HG03558 (cell line): ENCODE measurements at regions not wholly inside any gene's neighbourhood (a gene's known extent, or its start where the extent isn't known, plus 50 kb on each side); places are given as distances from the start of the nearest gene placed in this dataset.

Source experiments
- ATAC-seq: cut with Tn5 transposase; IDR thresholded peaks from one replicate; pipeline ENCODE4 v1.9.1; 2021; ENCODE audit warnings: moderate number of reproducible peaks; ENCODE audit not compliant: unreplicated experiment; ENCODE audit errors: extremely low read depth

DNA sequence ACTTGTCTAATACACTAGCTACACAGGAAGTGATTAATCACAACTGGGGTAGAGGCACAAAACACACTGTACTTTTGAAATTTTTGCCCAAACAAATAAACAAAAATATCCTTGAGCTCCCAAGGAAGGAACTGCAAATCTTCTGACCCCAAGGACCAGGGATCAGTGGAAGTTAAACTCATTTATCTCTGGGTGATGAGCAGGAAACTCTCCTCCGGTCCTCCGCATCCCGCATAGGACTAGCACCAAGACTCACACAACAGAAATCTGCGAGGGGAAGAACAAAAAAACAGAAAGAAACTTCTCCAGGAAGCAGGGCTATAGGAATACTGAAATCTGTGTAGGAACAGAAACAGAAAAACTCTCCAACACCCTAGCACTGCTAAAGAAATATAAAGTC is 650.3 kb downstream of the DCDC2C start:
- no peak for ATAC-seq

- ATAC-seq, result no peak
Measured at GRCh38 chr2:4354164-4354563, 650.8 kb downstream of the DCDC2C start.

- no peak for ATAC-seq
Measured at GRCh38 chr2:4354678-4355077, 651.3 kb downstream of the DCDC2C start.

GRCh38 chr2:4356109-4356508 is 652.7 kb downstream of the DCDC2C start:
- ATAC-seq, result no peak

DNA sequence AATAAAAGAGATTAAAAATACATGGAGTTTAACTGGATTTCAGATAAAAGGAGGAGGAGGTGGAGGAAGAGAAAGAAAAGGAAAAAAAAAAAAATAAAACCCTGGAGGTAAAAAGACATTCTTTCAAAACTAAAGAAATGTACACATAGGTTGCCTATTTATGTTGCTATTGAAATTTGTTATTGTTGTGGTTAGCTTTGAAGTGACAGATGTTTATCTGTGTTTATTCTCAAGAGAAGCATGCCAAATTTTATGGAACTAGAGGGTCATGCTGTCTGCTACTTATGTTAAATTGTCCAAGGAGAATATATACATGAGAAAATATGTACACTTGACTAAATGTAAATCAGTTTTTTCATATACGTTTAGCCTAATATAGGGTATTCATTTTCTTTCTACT is 653.2 kb downstream of the DCDC2C start:
- ATAC-seq, result no peak

GRCh38 chr2:4357121-4357520 is 653.7 kb downstream of the DCDC2C start:
- ATAC-seq, result no peak

GRCh38 chr2:4358837-4359236 is 655.5 kb downstream of the DCDC2C start:
- ATAC-seq, result no peak

DNA sequence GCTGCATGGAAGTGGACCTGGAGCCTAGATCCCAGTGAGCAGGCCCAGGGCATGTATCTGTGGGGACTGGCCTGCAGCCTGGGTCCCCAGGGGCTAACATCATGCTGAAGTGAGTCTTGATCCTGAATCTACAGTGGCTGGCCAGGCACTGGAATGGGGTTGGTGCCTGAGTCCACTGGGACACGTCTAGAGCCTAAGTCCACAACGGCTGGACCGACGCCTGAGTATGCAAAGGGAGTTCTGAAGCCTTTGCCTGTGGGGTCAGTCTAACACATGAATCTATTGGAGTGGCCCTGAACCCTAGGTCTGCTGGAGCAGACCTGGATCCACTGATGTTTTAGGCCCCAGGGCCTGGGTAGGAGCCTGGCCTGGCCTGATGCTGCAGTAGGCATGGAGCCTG is 665.5 kb downstream of the DCDC2C start:
- ATAC-seq, result no peak

DNA sequence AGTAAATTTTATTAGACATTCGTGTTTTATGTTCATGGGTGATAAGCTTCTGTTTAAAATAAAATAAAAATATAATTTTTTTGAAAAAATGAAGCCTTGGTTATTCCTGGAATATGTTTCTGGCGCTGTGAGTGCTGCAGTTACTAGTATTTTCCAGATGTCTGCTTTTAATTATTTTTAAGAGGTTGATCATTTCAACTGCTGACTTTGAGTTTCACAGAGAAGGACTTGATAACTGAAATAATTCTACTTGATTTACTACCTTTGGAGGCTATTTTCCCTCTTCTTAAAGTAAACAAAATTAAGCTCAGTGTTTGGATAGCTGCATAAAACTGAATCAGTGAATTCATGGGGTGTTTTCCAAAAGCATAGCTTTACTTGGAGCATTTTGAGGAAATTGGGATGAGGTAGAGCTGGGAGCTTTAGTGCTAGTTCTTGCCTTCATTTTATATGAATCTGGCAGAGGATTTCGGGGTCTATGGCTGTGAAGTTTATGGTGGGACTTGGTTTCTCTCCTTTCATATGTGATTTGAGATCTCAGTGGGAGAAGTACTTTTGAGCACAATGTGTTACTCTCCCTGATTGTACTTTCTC is 666.5 kb downstream of the DCDC2C start:
- ATAC-seq, result no peak

DNA sequence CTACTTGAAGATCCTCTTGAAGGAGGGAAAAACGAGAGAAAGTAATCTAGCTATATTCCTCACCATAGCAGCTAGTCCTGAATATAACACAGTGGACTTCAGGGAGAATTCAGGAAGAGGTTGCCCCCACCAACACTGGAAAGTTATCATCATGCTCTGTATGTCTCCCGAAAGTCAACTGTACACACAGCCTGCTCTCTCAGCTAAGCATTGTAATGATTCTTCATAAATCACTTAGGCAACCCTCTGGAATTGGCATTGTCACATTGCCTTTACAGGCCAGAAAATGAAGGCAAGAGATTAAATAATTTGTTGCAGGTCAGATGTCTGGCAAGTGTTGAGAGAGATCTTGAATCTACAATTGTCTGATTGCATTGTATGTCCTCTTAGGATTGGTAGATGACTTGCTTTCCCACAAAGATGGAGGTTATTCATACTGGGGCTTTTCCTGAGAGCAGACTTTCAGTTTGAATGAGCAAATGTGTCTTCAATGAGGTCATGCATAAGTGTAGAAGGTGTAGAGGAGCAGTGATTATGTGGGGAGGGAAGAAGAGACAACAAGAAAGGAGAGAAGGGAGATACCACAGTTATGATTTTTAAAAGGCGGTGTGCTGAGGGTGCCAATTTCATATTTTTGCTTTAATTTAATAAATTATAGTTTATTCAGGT is 667.2 kb downstream of the DCDC2C start:
- no peak for ATAC-seq

DNA sequence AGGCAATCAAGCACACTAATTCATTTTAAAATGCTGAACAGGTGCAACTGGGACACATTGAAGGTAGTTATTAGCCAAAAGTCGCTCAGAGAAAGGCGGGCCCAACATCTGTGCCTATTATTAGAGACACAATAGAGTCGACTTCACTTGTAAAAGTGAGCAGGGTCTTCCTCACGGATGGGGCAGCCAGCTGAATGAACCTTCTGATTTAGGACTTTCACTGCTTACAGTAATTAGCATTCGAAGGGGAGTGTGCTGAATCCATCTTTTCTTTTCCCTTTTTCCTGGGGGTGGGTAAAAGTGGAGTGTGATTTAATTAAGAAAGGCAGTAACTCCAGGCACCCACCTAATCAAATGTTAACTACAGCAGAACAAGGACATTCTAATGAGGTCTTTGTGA is 677.7 kb downstream of the DCDC2C start:
- ATAC-seq, result no peak

DNA sequence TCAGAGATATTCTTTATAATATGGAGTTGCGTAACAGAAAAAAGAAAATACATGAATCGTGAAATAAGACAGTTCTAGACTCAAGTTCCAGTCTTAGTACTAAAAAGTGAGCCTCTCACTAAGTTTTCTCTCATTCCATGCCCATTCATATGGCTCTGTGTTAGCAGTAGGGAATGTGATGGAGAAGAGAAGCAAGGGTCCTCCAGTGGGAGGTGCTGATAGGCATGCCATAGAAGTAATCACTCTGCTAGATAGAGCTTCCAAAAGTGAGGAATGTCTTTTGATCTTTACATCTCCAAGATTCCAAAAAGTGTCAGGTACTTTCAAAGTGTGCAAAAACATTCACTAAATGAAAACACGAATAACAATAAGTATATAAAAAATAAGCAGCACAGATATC is 678.4 kb downstream of the DCDC2C start:
- no peak for ATAC-seq

DNA sequence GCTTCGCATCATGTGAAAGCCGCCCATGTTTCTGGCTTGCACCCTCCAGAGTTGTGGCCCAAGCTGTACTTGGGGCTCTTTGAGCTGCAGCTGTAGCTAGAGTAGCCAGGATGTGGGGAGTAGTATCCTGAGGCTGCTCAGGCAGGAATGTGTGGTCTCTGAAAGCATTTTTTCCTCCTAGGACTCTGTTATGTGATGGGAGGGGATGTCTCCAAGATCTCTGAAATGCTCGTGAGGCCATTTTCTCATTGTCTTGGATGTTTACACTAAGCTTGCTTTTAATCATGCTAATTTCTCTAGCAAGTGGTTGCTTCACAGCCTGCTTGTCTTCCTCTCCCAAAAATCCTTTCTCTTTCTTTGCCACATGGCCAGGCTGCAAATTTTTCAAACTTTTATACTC is 687.6 kb downstream of the DCDC2C start:
- ATAC-seq, result no peak

DNA sequence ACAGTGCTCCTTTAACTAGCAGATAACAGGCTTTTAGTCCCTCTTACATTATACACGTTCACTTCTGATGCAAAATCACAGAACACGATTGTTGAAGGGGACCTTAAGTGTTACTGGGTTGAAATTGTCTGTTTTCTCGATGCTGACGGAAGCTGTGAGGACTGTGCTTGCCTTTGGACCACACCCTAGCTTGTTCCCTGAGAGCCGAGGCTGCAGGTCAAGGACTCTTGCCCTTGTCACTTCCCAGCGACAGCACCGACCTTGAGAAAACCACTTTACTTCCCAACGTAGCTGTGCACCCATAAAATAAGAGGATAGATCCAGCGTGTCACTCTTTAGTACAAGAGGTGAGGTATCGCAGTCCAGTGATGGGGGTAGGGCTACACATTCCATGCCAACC is 701.0 kb downstream of the DCDC2C start:
- ATAC-seq, result no peak

DNA sequence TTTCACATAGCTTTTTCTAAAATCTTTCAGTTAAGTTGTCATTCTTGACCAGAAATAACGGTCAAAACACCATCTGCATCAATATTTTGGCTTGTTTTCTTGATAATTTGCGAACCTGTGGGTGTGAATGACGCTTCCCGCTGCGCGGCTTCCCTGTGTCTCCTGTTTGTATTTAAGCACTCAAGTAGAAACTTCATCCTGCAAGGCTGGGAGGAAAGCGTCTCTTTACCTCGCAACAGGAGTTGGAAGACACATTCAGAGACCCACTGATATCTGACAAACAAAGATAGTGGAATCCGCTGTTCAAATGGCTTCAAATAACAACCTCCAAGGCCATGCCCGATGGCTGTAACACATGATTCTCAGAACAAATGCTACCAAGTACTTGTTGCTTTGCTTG is 704.9 kb downstream of the DCDC2C start:
- no peak for ATAC-seq

DNA sequence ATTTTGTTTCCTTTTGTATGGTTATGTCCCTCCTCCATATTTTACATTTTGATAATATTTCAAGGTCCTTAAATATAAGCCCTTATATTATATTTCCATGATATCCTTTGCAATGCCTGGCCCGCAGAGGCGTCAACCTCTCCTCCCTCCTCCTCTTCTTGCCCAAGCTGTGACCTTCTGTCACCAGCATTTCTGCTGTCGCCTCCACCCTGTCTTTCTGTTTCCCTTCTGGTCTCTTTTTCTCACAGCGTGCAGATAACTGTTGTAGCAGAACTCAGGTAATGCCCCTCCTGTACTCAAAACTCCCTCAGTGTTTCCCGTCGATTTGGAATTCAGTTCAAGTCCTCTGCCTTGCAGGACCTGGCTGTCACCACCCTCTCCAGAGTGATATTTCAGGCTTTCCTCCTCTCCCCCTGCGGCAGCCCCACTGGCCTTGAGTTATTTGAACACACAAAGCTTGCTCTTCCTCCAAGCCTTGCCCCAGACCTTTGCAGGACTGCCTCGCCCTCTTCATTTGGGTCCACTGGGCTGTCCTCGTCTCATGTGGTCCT is 709.3 kb downstream of the DCDC2C start:
- ATAC-seq, result no peak

- ATAC-seq, result no peak
Measured at GRCh38 chr2:4415171-4415570, 711.8 kb downstream of the DCDC2C start.

- no peak for ATAC-seq
Measured at GRCh38 chr2:4415810-4416413, 712.5 kb downstream of the DCDC2C start.

- no peak for ATAC-seq
Measured at GRCh38 chr2:4416431-4416830, 713.1 kb downstream of the DCDC2C start.

DNA sequence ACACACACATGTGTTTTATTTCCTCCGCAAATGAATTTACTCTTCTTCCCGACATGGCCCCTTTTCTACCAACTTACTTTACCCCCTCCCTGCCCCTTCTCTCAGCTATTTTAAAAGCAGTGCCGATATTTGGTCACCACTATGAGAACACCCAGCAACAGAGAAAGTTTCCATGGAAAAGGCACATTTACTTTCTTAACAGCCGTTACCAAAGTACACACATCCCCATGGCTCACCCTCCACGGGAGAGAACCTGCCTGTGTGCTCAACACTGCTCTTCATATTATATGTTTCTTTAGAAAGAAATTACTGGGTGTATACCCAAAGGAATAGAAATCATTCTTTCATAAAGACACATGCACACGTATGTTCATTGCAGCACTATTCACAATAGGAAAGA is 714.4 kb downstream of the DCDC2C start:
- ATAC-seq, result no peak

DNA sequence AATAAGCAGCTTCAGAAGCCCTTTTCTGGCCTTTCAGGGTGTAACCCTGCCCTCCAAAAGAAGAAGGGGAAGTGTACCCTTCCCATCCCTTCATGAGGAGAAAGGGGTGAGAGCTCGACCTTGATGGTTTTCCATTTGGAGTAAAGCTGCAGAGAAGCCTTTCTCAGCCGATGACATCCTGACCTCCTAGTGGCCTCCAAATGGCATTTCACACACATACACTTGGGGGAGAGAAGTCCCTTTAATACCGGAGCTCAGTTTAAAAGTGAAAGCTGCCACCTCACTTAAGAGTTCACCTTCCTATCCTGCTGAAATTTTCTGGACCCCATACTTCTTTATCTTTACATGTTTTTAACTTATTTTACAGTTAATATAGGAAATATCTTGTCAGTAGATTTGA is 716.7 kb downstream of the DCDC2C start:
- ATAC-seq, result no peak

DNA sequence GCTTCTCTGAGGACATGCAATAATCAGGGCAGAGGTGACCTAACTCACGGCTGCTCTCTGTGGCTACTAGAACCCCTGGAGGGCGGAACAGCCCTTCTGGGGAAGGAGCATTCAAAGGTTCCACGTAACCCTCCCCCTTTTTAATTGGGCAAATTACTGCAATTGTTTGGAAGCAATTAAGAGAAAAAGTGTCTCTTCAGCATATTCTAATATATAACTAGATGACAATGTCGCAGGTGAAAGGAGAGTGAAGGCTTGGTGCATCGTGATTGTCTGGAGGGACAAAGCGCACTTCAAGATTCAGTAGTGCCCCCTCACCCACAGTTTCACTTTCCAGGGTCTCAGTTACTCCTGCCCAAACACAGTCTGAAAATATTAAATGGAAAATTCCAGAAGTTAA is 720.8 kb downstream of the DCDC2C start:
- ATAC-seq, result no peak
